HUES64 (cell line): ENCODE measurements at regions not wholly inside any gene's neighbourhood (a gene's known extent, or its start where the extent isn't known, plus 50 kb on each side); places are given as distances from the start of the nearest gene placed in this dataset.

Source experiments
- H3K27ac ChIP-seq: 2 replicates; pipeline ENCODE4 v1.7.0; 2013; ENCODE audit warnings: low read depth, low read length, inconsistent platforms
- H3K27me3 ChIP-seq: 2 replicates; pipeline ENCODE4 v1.6.1; 2013; ENCODE audit warnings: mild to moderate bottlenecking, low read length; ENCODE audit not compliant: insufficient read depth
- H3K36me3 ChIP-seq: 2 replicates; pipeline ENCODE4 v1.6.1; 2013; ENCODE audit warnings: mild to moderate bottlenecking, low read length; ENCODE audit not compliant: insufficient read depth
- H3K4me1 ChIP-seq: 2 replicates; pipeline ENCODE4 v1.6.1; 2013; ENCODE audit warnings: mild to moderate bottlenecking, low read length, moderate library complexity; ENCODE audit not compliant: insufficient read depth
- H3K4me3 ChIP-seq: 2 replicates; pipeline ENCODE4 v1.5.1; 2013; ENCODE audit warnings: mild to moderate bottlenecking, low read length, moderate library complexity
- H3K9ac ChIP-seq: 2 replicates; pipeline ENCODE4 v1.6.1; 2013; ENCODE audit warnings: mild to moderate bottlenecking, low read depth, low read length
- H3K9me3 ChIP-seq: 2 replicates; pipeline ENCODE4 v1.6.1; 2013; ENCODE audit warnings: low read depth, low read length; ENCODE audit not compliant: insufficient read depth
- WGBS: fragments of 150-250, 120-280 bp; methylation state at CpG from one replicate; pipeline ENCODE4 v1.1.7; 2013; ENCODE audit warnings: missing lambda C conversion rate; 5-methylcytosine and 5-hydroxymethylcytosine counted together

- H3K9me3 ChIP-seq: no peaks in the 10 kb centered on the region
- H3K27ac ChIP-seq: no peak overlapping the region
- no peak overlapping the region for H3K9ac ChIP-seq
- no peaks in the 10 kb centered on the region for H3K27me3 ChIP-seq
- no peaks in the 10 kb centered on the region for H3K4me1 ChIP-seq
- H3K4me3 ChIP-seq: no peak overlapping the region
- no peaks in the 10 kb centered on the region for H3K36me3 ChIP-seq
These were observed 234.1 kb downstream of the NOVA1 start for GRCh38 chr14:26363689-26364088.

- WGBS: 97% methylated on average over 3 of the region's 4 CpGs
- H3K4me1 ChIP-seq: no peaks in the 10 kb centered on the region
- H3K36me3 ChIP-seq: no peaks in the 10 kb centered on the region
- no peaks in the 10 kb centered on the region for H3K9me3 ChIP-seq
- no peak overlapping the region for H3K9ac ChIP-seq
- H3K4me3 ChIP-seq: no peak overlapping the region
- no peak overlapping the region for H3K27ac ChIP-seq
- H3K27me3 ChIP-seq: no peaks in the 10 kb centered on the region
These were observed 253.2 kb downstream of the NOVA1 start for GRCh38 chr14:26344596-26344995.

- no peaks in the 10 kb centered on the region for H3K9me3 ChIP-seq
These were observed 258.5 kb downstream of the NOVA1 start for GRCh38 chr14:26339381-26339780.

GRCh38 chr14:26338231-26338630 lies 259.6 kb downstream of the NOVA1 start:
- no peak overlapping the region for H3K9ac ChIP-seq
- no peaks in the 10 kb centered on the region for H3K27me3 ChIP-seq
- no peaks in the 10 kb centered on the region for H3K36me3 ChIP-seq
- H3K9me3 ChIP-seq: no peaks in the 10 kb centered on the region
- 71% methylated on average over 2 of the region's 2 CpGs for WGBS
- H3K4me3 ChIP-seq: no peak overlapping the region
- no peak overlapping the region for H3K27ac ChIP-seq
- H3K4me1 ChIP-seq: no peaks in the 10 kb centered on the region

More at GRCh38 chr14:26339381-26339780, 258.5 kb downstream of the NOVA1 start:
- H3K36me3 ChIP-seq: no peaks in the 10 kb centered on the region
- H3K27ac ChIP-seq: no peak overlapping the region
- no peaks in the 10 kb centered on the region for H3K4me1 ChIP-seq
- no peak overlapping the region for H3K9ac ChIP-seq
- no peaks in the 10 kb centered on the region for H3K27me3 ChIP-seq
- no peak overlapping the region for H3K4me3 ChIP-seq
- WGBS: 97% methylated on average over 2 of the region's 2 CpGs

- Histone ChIP-seq H3K27me3 (no peaks in the 10 kb centered on the region), H3K36me3 (no peaks in the 10 kb centered on the region), H3K9me3 (no peaks in the 10 kb centered on the region), H3K4me1 (no peaks in the 10 kb centered on the region), H3K9ac (no peak overlapping the region), H3K4me3 (no peak overlapping the region), H3K27ac (no peak overlapping the region)
- 100% methylated on average over 2 of the region's 3 CpGs for WGBS
These were observed 263.5 kb downstream of the NOVA1 start for GRCh38 chr14:26334288-26334687.

GRCh38 chr14:26332966-26333365 lies 264.9 kb downstream of the NOVA1 start:
- H3K4me1 ChIP-seq: no peaks in the 10 kb centered on the region
- no peaks in the 10 kb centered on the region for H3K9me3 ChIP-seq
- no peak overlapping the region for H3K9ac ChIP-seq
- no peak overlapping the region for H3K4me3 ChIP-seq
- 93% methylated on average over 10 of the region's 11 CpGs for WGBS
- H3K36me3 ChIP-seq: no peaks in the 10 kb centered on the region
- no peaks in the 10 kb centered on the region for H3K27me3 ChIP-seq
- H3K27ac ChIP-seq: no peak overlapping the region

- Histone ChIP-seq H3K9ac (no peak overlapping the region), H3K27ac (no peak overlapping the region)
- 88% methylated on average over 1 of the region's 1 CpG for WGBS
These were observed 266.9 kb downstream of the NOVA1 start for GRCh38 chr14:26330982-26331381.

GRCh38 chr14:26328791-26329190 lies 269.0 kb downstream of the NOVA1 start:
- Histone ChIP-seq H3K27me3 (no peaks in the 10 kb centered on the region), H3K4me3 (no peak overlapping the region), H3K4me1 (peaks cover 6% of the 10 kb centered on the region; the same call in 1 of the 2 replicates), H3K27ac (no peak overlapping the region), H3K36me3 (no peaks in the 10 kb centered on the region), H3K9ac (no peak overlapping the region), H3K9me3 (no peaks in the 10 kb centered on the region)

More at GRCh38 chr14:26330982-26331381, 266.9 kb downstream of the NOVA1 start:
- H3K27me3 ChIP-seq: no peaks in the 10 kb centered on the region
- H3K4me1 ChIP-seq: no peaks in the 10 kb centered on the region
- H3K4me3 ChIP-seq: no peak overlapping the region
- no peaks in the 10 kb centered on the region for H3K36me3 ChIP-seq
- no peaks in the 10 kb centered on the region for H3K9me3 ChIP-seq

GRCh38 chr14:26323869-26324268 lies 274.0 kb downstream of the NOVA1 start:
- 86% methylated on average over 5 of the region's 5 CpGs for WGBS
- Histone ChIP-seq H3K9me3 (no peaks in the 10 kb centered on the region), H3K4me3 (no peak overlapping the region), H3K27me3 (no peaks in the 10 kb centered on the region), H3K27ac (no peak overlapping the region), H3K9ac (no peak overlapping the region), H3K36me3 (no peaks in the 10 kb centered on the region), H3K4me1 (peaks cover 6% of the 10 kb centered on the region; the same call in 1 of the 2 replicates)

- H3K4me1 ChIP-seq: peaks cover 6% of the 10 kb centered on the region; the same call in 1 of the 2 replicates
- H3K9ac ChIP-seq: no peak overlapping the region
- no peaks in the 10 kb centered on the region for H3K9me3 ChIP-seq
- no peaks in the 10 kb centered on the region for H3K27me3 ChIP-seq
- 95% methylated on average over 2 of the region's 2 CpGs for WGBS
- no peak overlapping the region for H3K27ac ChIP-seq
- no peak overlapping the region for H3K4me3 ChIP-seq
- H3K36me3 ChIP-seq: no peaks in the 10 kb centered on the region
These were observed 276.9 kb downstream of the NOVA1 start for GRCh38 chr14:26320886-26321285.

- Histone ChIP-seq H3K4me3 (no peak overlapping the region), H3K27me3 (no peaks in the 10 kb centered on the region), H3K4me1 (no peaks in the 10 kb centered on the region; the same call in 1 of the 2 replicates), H3K36me3 (no peaks in the 10 kb centered on the region), H3K9ac (no peak overlapping the region), H3K9me3 (no peaks in the 10 kb centered on the region), H3K27ac (no peak overlapping the region)
- WGBS: 98% methylated on average over 4 of the region's 5 CpGs
These were observed 278.5 kb downstream of the NOVA1 start for GRCh38 chr14:26319139-26319864.

GRCh38 chr14:26304056-26304455 lies 293.8 kb downstream of the NOVA1 start:
- Histone ChIP-seq H3K36me3 (no peaks in the 10 kb centered on the region), H3K27me3 (no peaks in the 10 kb centered on the region), H3K4me3 (no peak overlapping the region), H3K4me1 (no peaks in the 10 kb centered on the region), H3K9ac (no peak overlapping the region), H3K9me3 (peaks cover 3% of the 10 kb centered on the region; the same call in 1 of the 2 replicates), H3K27ac (no peak overlapping the region)
